ENCODE measurements at regions not wholly inside any gene's neighbourhood (a gene's known extent, or its start where the extent isn't known, plus 50 kb on each side); places are given as distances from the start of the nearest gene placed in this dataset.

DNA sequence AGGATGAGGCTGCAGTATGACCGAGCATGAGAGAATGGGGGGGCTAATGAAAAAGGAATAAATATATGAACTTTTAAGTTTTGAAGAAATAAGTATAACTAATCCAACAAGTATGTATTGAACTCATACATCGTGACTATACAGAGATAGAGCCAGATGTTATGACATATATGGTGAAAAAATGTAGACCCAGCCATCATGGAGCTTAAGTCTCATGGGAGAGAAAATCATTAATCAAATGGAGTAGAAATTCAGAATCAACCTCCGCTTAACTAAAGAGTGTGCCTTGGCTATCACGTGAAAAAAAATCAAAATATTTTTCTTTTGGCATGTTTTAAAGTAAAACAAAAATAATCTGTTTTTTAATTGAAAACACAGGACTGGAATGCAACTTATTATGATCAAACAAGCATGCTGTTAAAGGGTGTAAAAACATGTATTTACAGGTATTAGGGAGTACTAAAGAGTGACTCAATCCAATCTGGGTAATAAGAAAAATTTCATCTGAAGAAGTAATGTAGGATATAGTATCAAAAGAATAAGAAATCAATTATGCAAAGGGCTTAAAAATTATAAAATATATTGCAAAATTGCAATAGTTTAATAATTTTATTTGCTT lies 868.5 kb upstream of the NUDT12 start:
- no CpG with 5 or more reads among the region's 4 CpGs for WGBS (ENCODE audit: insufficient coverage)
- Histone ChIP-seq H3K27ac (ENCODE audit: low read length) (no peak overlapping the region), H3K4me1 (ENCODE audit: control insufficient read depth in 1 of 2, extremely low read depth in 1 of 2, insufficient read depth in 2 of 2, low read length in 2 of 2) (no peaks in the 10 kb centered on the region), H3K36me3 (ENCODE audit: control insufficient read depth in 2 of 2, extremely low read depth in 1 of 2, insufficient read depth in 1 of 2, low read length in 1 of 2) (no peaks in the 10 kb centered on the region), H3K4me3 (ENCODE audit: control insufficient read depth in 1 of 2, extremely low read depth in 1 of 2, low read length in 1 of 2) (no peak overlapping the region), H3K27me3 (replicated peaks in 1 of 2; ENCODE audit: control insufficient read depth in 2 of 2, extremely low read depth in 1 of 2, insufficient read depth in 2 of 2, low read length in 1 of 2) (no peaks in the 10 kb centered on the region), H3K9me3 (no peaks in the 10 kb centered on the region)
- Mint-ChIP-seq H3K4me1 (no peaks in the 10 kb centered on the region), H3K27ac (no peak overlapping the region), H3K9me3 (peaks cover 3 to 7% (median 6%) of the 10 kb centered on the region in 3 donors), H3K36me3 (no peaks in the 10 kb centered on the region), H3K4me3 (no peak overlapping the region), H3K27me3 (no peaks in the 10 kb centered on the region)
- ChIA-PET CTCF (no interaction called here), POLR2A (no interaction called here)
- DNase-seq, result no peak
- ATAC-seq (replicated peaks in 1 of 4), result no peak

GRCh38 chr5:104429911-104430310 lies 867.3 kb upstream of the NUDT12 start:
- CTCF ChIA-PET, result no interaction called here
- no peak overlapping the region for H3K4me3 Mint-ChIP-seq

DNA sequence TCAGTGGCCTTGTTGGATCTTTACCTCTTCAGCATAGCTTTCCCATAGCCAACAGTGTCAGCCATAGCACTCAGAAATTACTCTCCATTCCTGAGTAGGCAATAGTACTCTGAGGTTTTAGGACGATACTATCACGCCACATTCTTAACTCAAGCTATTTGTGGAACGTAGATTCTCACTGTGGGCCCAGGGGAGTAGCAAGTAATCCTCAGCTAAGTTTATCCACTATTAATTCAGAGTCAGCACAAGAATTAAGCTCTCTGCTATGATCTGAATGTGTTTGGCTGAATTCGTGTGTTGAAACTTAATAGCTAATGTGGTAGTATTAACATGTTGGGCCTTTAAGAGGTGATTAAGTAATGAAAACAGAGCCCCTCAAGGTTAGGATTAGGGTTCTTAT lies 858.8 kb upstream of the NUDT12 start:
- Histone ChIP-seq H3K9me3 (no peaks in the 10 kb centered on the region), H3K27me3 (replicated peaks in 1 of 2; ENCODE audit: control insufficient read depth in 2 of 2, extremely low read depth in 1 of 2, insufficient read depth in 2 of 2, low read length in 1 of 2) (no peaks in the 10 kb centered on the region), H3K4me1 (ENCODE audit: control insufficient read depth in 1 of 2, extremely low read depth in 1 of 2, insufficient read depth in 2 of 2, low read length in 2 of 2) (no peaks in the 10 kb centered on the region), H3K36me3 (ENCODE audit: control insufficient read depth in 2 of 2, extremely low read depth in 1 of 2, insufficient read depth in 1 of 2, low read length in 1 of 2) (no peaks in the 10 kb centered on the region), H3K27ac (ENCODE audit: low read length) (no peak overlapping the region), H3K4me3 (ENCODE audit: control insufficient read depth in 1 of 2, extremely low read depth in 1 of 2, low read length in 1 of 2) (no peak overlapping the region)
- no peak for DNase-seq
- Mint-ChIP-seq H3K36me3 (no peaks in the 10 kb centered on the region), H3K4me1 (no peaks in the 10 kb centered on the region), H3K9me3 (peaks cover 4 to 11% (median 7%) of the 10 kb centered on the region in 3 donors), H3K27me3 (no peaks in the 10 kb centered on the region), H3K4me3 (no peak overlapping the region), H3K27ac (no peak overlapping the region)
- ChIA-PET CTCF (no interaction called here), POLR2A (no interaction called here)
- ATAC-seq (replicated peaks in 1 of 4), result no peak
- WGBS (ENCODE audit: insufficient coverage), result 100% methylated on average over 3 of the region's 4 CpGs

More at GRCh38 chr5:104429911-104430310, 867.3 kb upstream of the NUDT12 start:
- peaks cover 3 to 7% (median 7%) of the 10 kb centered on the region in 3 donors for H3K9me3 Mint-ChIP-seq
- Histone ChIP-seq H3K4me3 (ENCODE audit: control insufficient read depth in 1 of 2, extremely low read depth in 1 of 2, low read length in 1 of 2) (no peak overlapping the region), H3K27me3 (replicated peaks in 1 of 2; ENCODE audit: control insufficient read depth in 2 of 2, extremely low read depth in 1 of 2, insufficient read depth in 2 of 2, low read length in 1 of 2) (no peaks in the 10 kb centered on the region), H3K9me3 (no peaks in the 10 kb centered on the region), H3K27ac (ENCODE audit: low read length) (no peak overlapping the region), H3K36me3 (ENCODE audit: control insufficient read depth in 2 of 2, extremely low read depth in 1 of 2, insufficient read depth in 1 of 2, low read length in 1 of 2) (no peaks in the 10 kb centered on the region), H3K4me1 (ENCODE audit: control insufficient read depth in 1 of 2, extremely low read depth in 1 of 2, insufficient read depth in 2 of 2, low read length in 2 of 2) (no peaks in the 10 kb centered on the region)
- POLR2A ChIA-PET, result interaction anchor here in 1 of 2 donors (0.6 kb wide), 1 partner anchor 55 kb away, joined by 3 read pairs; no protein-coding TSS in a partner anchor
- H3K4me1 Mint-ChIP-seq, result no peaks in the 10 kb centered on the region
- no peaks in the 10 kb centered on the region for H3K27me3 Mint-ChIP-seq
- WGBS (ENCODE audit: insufficient coverage), result no CpG with 5 or more reads among the region's 1 CpG
- H3K27ac Mint-ChIP-seq, result no peak overlapping the region
- DNase-seq (no peak), ATAC-seq (replicated peaks in 1 of 4) (no peak)
- H3K36me3 Mint-ChIP-seq, result no peaks in the 10 kb centered on the region

- ChIA-PET CTCF (no interaction called here), POLR2A (no interaction called here)
- no CpG with 5 or more reads among the region's 1 CpG for WGBS (ENCODE audit: insufficient coverage)
- Histone ChIP-seq H3K27me3 (replicated peaks in 1 of 2; ENCODE audit: control insufficient read depth in 2 of 2, extremely low read depth in 1 of 2, insufficient read depth in 2 of 2, low read length in 1 of 2) (no peaks in the 10 kb centered on the region), H3K36me3 (ENCODE audit: control insufficient read depth in 2 of 2, extremely low read depth in 1 of 2, insufficient read depth in 1 of 2, low read length in 1 of 2) (no peaks in the 10 kb centered on the region), H3K4me3 (ENCODE audit: control insufficient read depth in 1 of 2, extremely low read depth in 1 of 2, low read length in 1 of 2) (no peak overlapping the region), H3K4me1 (ENCODE audit: control insufficient read depth in 1 of 2, extremely low read depth in 1 of 2, insufficient read depth in 2 of 2, low read length in 2 of 2) (no peaks in the 10 kb centered on the region), H3K9me3 (no peaks in the 10 kb centered on the region), H3K27ac (ENCODE audit: low read length) (no peak overlapping the region)
- no peak overlapping the region for H3K27ac Mint-ChIP-seq
- ATAC-seq (replicated peaks in 1 of 4) (no peak), DNase-seq (no peak)
- H3K36me3 Mint-ChIP-seq, result no peaks in the 10 kb centered on the region
- H3K9me3 Mint-ChIP-seq, result peaks cover 9 to 25% (median 10%) of the 10 kb centered on the region in 3 donors
- H3K27me3 Mint-ChIP-seq, result no peaks in the 10 kb centered on the region
- H3K4me3 Mint-ChIP-seq, result no peak overlapping the region
- H3K4me1 Mint-ChIP-seq, result no peaks in the 10 kb centered on the region
These were observed 855.5 kb upstream of the NUDT12 start for GRCh38 chr5:104418056-104418455.

GRCh38 chr5:104412649-104413240 lies 850.2 kb upstream of the NUDT12 start:
- H3K4me1 Mint-ChIP-seq, result no peaks in the 10 kb centered on the region
- POLR2A ChIA-PET, result interaction anchor here in 1 of 2 donors (0.8 kb wide), 1 partner anchor 10 kb away, joined by 3 read pairs; no protein-coding TSS in a partner anchor
- H3K4me3 Mint-ChIP-seq, result no peak overlapping the region
- CTCF ChIA-PET, result no interaction called here
- no peak overlapping the region for H3K27ac Mint-ChIP-seq
- Histone ChIP-seq H3K4me1 (ENCODE audit: control insufficient read depth in 1 of 2, extremely low read depth in 1 of 2, insufficient read depth in 2 of 2, low read length in 2 of 2) (no peaks in the 10 kb centered on the region), H3K9me3 (no peaks in the 10 kb centered on the region), H3K36me3 (ENCODE audit: control insufficient read depth in 2 of 2, extremely low read depth in 1 of 2, insufficient read depth in 1 of 2, low read length in 1 of 2) (no peaks in the 10 kb centered on the region), H3K27me3 (replicated peaks in 1 of 2; ENCODE audit: control insufficient read depth in 2 of 2, extremely low read depth in 1 of 2, insufficient read depth in 2 of 2, low read length in 1 of 2) (no peaks in the 10 kb centered on the region), H3K27ac (ENCODE audit: low read length) (no peak overlapping the region), H3K4me3 (ENCODE audit: control insufficient read depth in 1 of 2, extremely low read depth in 1 of 2, low read length in 1 of 2) (no peak overlapping the region)
- WGBS (ENCODE audit: insufficient coverage), result no CpG with 5 or more reads among the region's 1 CpG
- H3K27me3 Mint-ChIP-seq, result no peaks in the 10 kb centered on the region
- H3K9me3 Mint-ChIP-seq, result peaks cover 5 to 18% (median 9%) of the 10 kb centered on the region in 3 donors
- no peak for DNase-seq
- H3K36me3 Mint-ChIP-seq, result no peaks in the 10 kb centered on the region
- ATAC-seq (replicated peaks in 1 of 4), result no peak

DNA sequence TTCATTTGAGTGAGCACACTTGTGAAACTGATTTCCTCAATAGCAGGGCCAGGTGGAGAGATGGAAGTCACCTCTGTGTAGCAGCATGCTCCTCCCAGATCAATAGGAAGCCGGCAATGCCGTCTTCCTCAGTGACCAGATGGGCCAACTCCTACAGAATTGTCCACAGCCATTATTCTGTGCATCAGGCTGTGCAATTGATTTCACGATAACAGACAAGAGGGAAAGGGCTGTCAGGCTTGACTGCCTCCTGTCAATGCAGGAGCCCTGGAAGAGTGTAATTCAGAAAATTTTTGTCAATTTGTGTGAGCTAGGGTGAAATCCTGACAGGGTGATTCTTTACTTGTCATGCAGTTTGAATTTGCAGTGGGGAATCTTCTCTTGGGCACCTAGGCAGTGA lies 838.4 kb upstream of the NUDT12 start:
- DNase-seq, result no peak
- no peaks in the 10 kb centered on the region for H3K36me3 Mint-ChIP-seq
- ChIA-PET POLR2A (no interaction called here), CTCF (no interaction called here)
- H3K4me1 ChIP-seq (ENCODE audit: control insufficient read depth in 1 of 2, extremely low read depth in 1 of 2, insufficient read depth in 2 of 2, low read length in 2 of 2), result no peaks in the 10 kb centered on the region
- no peaks in the 10 kb centered on the region for H3K36me3 ChIP-seq (ENCODE audit: control insufficient read depth in 2 of 2, extremely low read depth in 1 of 2, insufficient read depth in 1 of 2, low read length in 1 of 2)
- no peaks in the 10 kb centered on the region for H3K4me1 Mint-ChIP-seq
- H3K9me3 ChIP-seq, result peaks cover 2% of the 10 kb centered on the region
- H3K27me3 ChIP-seq (replicated peaks in 1 of 2; ENCODE audit: control insufficient read depth in 2 of 2, extremely low read depth in 1 of 2, insufficient read depth in 2 of 2, low read length in 1 of 2), result no peaks in the 10 kb centered on the region
- H3K4me3 Mint-ChIP-seq, result no peak overlapping the region
- H3K4me3 ChIP-seq (ENCODE audit: control insufficient read depth in 1 of 2, extremely low read depth in 1 of 2, low read length in 1 of 2), result no peak overlapping the region
- no peak overlapping the region for H3K27ac Mint-ChIP-seq
- H3K27ac ChIP-seq (ENCODE audit: low read length), result no peak overlapping the region
- peaks cover 15 to 27% (median 18%) of the 10 kb centered on the region in 3 donors for H3K9me3 Mint-ChIP-seq
- no peaks in the 10 kb centered on the region for H3K27me3 Mint-ChIP-seq
- ATAC-seq (replicated peaks in 1 of 4), result no peak
- WGBS (ENCODE audit: insufficient coverage), result 100% methylated on average over 1 of the region's 3 CpGs

All from T-cell (primary cell).